Tibial nerve (tissue), 3 donors: ENCODE measurements at regions not wholly inside any gene's neighbourhood (a gene's known extent, or its start where the extent isn't known, plus 50 kb on each side); places are given as distances from the start of the nearest gene placed in this dataset.

Source experiments
- CTCF ChIP-seq, 5 experiments: fragments of 200-600 bp in 3 of 5; fragments of 450-650 bp in 2 of 5; sonication (generic) in 3 of 5; IDR thresholded peaks; one replicate each; pipeline ENCODE4 v1.5.1; 2016 to 2019; ENCODE audit warnings: antibody characterized with exemption in 5 of 5, mild to moderate bottlenecking in 3 of 5, moderate library complexity in 2 of 5
- POLR2A ChIP-seq, 2 donors: fragments of 450-650 bp; IDR thresholded peaks; one replicate each; pipeline ENCODE4 v1.6.1; 2017; ENCODE audit warnings: antibody characterized with exemption in 2 of 2, mild to moderate bottlenecking in 2 of 2, moderate library complexity in 2 of 2

GRCh38 chr16:19980632-19981265 lies 92.9 kb downstream of the GPR139 start:
- no peak for TF ChIP-seq CTCF (IDR thresholded peaks at IDR 0.05)
- TF ChIP-seq POLR2A (IDR thresholded peaks at IDR 0.05): no peak
